GM23248 (cell line): ENCODE measurements at regions not wholly inside any gene's neighbourhood (a gene's known extent, or its start where the extent isn't known, plus 50 kb on each side); places are given as distances from the start of the nearest gene placed in this dataset.

Experiments used
- EZH2 ChIP-seq: fragments of 200-600 bp; sonication (generic); IDR thresholded peaks from 2 replicates; pipeline ENCODE4 v1.6.1; 2018; ENCODE audit warnings: antibody characterized with exemption, mild to moderate bottlenecking; ENCODE audit not compliant: insufficient read depth, poor library complexity, severe bottlenecking
- EZH2phosphoT487 ChIP-seq: fragments of 200-600 bp; sonication (generic); IDR thresholded peaks from 2 replicates; pipeline ENCODE4 v1.6.1; 2018; ENCODE audit warnings: antibody characterized with exemption, moderate library complexity, mild to moderate bottlenecking, low read depth; ENCODE audit not compliant: insufficient read depth

GRCh38 chr1:82452096-82452495 is 651.4 kb downstream of the ADGRL2 start:
- no peak for TF ChIP-seq EZH2phosphoT487
- no peak for TF ChIP-seq EZH2
